ENCODE measurements at regions not wholly inside any gene's neighbourhood (a gene's known extent, or its start where the extent isn't known, plus 50 kb on each side); places are given as distances from the start of the nearest gene placed in this dataset.

GRCh38 chr10:118922972-118923371 is 106.5 kb upstream of the NANOS1 start:
- no peak for TF ChIP-seq CTCF (IDR thresholded peaks at IDR 0.05)
- no peak for TF ChIP-seq EZH2phosphoT487 (IDR thresholded peaks at IDR 0.05)
